SK-N-MC (cell line): ENCODE measurements at regions not wholly inside any gene's neighbourhood (a gene's known extent, or its start where the extent isn't known, plus 50 kb on each side); places are given as distances from the start of the nearest gene placed in this dataset.

Experiments used
- EZH2 ChIP-seq: fragments of 200-600 bp; sonication (generic); IDR thresholded peaks from one replicate; pipeline ENCODE4 v1.6.1; 2017; ENCODE audit warnings: antibody characterized with exemption
- POLR2AphosphoS5 ChIP-seq: IDR thresholded peaks from 2 replicates; pipeline ENCODE4 v1.6.1; 2012; ENCODE audit warnings: mild to moderate bottlenecking, low read depth, low read length, borderline replicate concordance

GRCh38 chr6:20271818-20272217 is 59.5 kb upstream of the MBOAT1 start:
- TF ChIP-seq EZH2 = no peak
- TF ChIP-seq POLR2AphosphoS5 = no peak
